Hepatocyte (in vitro differentiated cells): ENCODE measurements at regions not wholly inside any gene's neighbourhood (a gene's known extent, or its start where the extent isn't known, plus 50 kb on each side); places are given as distances from the start of the nearest gene placed in this dataset.
"Not testable (repeated sequence)": the region's sequence is repeated elsewhere in the genome, so short reads cannot be mapped to it uniquely, and the experiment has no call there.

Experiments
- DNase-seq: peaks from one replicate; pipeline ENCODE4 v3.0.0-alpha.2; 2016; ENCODE audit warnings: low spot score
- H2AFZ ChIP-seq: fragments of 200-600 bp; sonication (generic); 2 replicates; pipeline ENCODE4 v1.6.0; 2016; ENCODE audit warnings: antibody characterized with exemption, mild to moderate bottlenecking
- H3K27ac ChIP-seq: fragments of 200-600 bp; sonication (generic); 2 replicates; pipeline ENCODE4 v1.5.1; 2016; ENCODE audit warnings: mild to moderate bottlenecking
- H3K27me3 ChIP-seq: fragments of 200-600 bp; sonication (generic); 2 replicates; pipeline ENCODE4 v1.6.1; 2016
- H3K36me3 ChIP-seq: fragments of 200-600 bp; sonication (generic); replicated peaks from 2 replicates; pipeline ENCODE4 v1.5.1; 2016; ENCODE audit warnings: low read depth; ENCODE audit not compliant: insufficient read depth
- H3K4me1 ChIP-seq: fragments of 200-600 bp; sonication (generic); 2 replicates; pipeline ENCODE4 v1.5.1; 2016; ENCODE audit warnings: mild to moderate bottlenecking, moderate library complexity; ENCODE audit not compliant: insufficient read depth
- H3K4me2 ChIP-seq: fragments of 200-600 bp; sonication (generic); 2 replicates; pipeline ENCODE4 v1.6.0; 2016
- H3K4me3 ChIP-seq: fragments of 200-600 bp; sonication (generic); 2 replicates; pipeline ENCODE4 v1.5.1; 2016; ENCODE audit warnings: mild to moderate bottlenecking
- H3K79me2 ChIP-seq: fragments of 200-600 bp; sonication (generic); 2 replicates; pipeline ENCODE4 v1.6.0; 2017; ENCODE audit warnings: mild to moderate bottlenecking
- H3K9me2 ChIP-seq: fragments of 200-600 bp; sonication (generic); replicated peaks from 2 replicates; pipeline ENCODE4 v1.6.0; 2017; ENCODE audit warnings: mild to moderate bottlenecking; ENCODE audit not compliant: insufficient read depth
- H3K9me3 ChIP-seq: fragments of 200-600 bp; sonication (generic); 2 replicates; pipeline ENCODE4 v1.5.1; 2016; ENCODE audit warnings: low read depth, mild to moderate bottlenecking
- H4K20me1 ChIP-seq: fragments of 200-600 bp; sonication (generic); 2 replicates; pipeline ENCODE4 v1.6.0; 2016; ENCODE audit warnings: mild to moderate bottlenecking; ENCODE audit not compliant: insufficient read depth, poor library complexity, severe bottlenecking
- EZH2 ChIP-seq: fragments of 200-600 bp; sonication (generic); IDR thresholded peaks from 2 replicates; pipeline ENCODE4 v1.6.1; 2016; ENCODE audit warnings: antibody characterized with exemption, mild to moderate bottlenecking, borderline replicate concordance
- EZH2phosphoT487 ChIP-seq: fragments of 200-600 bp; sonication (generic); IDR thresholded peaks from one replicate; pipeline ENCODE4 v1.6.1; 2018; ENCODE audit warnings: antibody characterized with exemption, mild to moderate bottlenecking, low read depth, moderate library complexity; ENCODE audit not compliant: unreplicated experiment, severe bottlenecking
- WGBS: methylation state at CpG from one replicate; pipeline ENCODE4 v1.1.6; 2016; ENCODE audit warnings: low lambda C conversion rate; ENCODE audit errors: missing lambda C conversion rate; 5-methylcytosine and 5-hydroxymethylcytosine counted together
- TF ChIP-seq, protein P1 (sequence below): fragments of 200-600 bp; sonication (generic); IDR thresholded peaks from 2 replicates; pipeline ENCODE4 v1.5.1; 2016; ENCODE audit warnings: antibody characterized with exemption, mild to moderate bottlenecking; ENCODE audit not compliant: poor library complexity

- Histone ChIP-seq H3K27ac (no peak overlapping the region), H3K27me3 (no peaks in the 10 kb centered on the region), H3K36me3 (no peaks in the 10 kb centered on the region), H3K9me3 (no peaks in the 10 kb centered on the region), H3K4me2 (no peak overlapping the region), H4K20me1 (no peaks in the 10 kb centered on the region), H3K4me1 (no peaks in the 10 kb centered on the region), H3K9me2 (no peaks in the 10 kb centered on the region), H3K4me3 (no peak overlapping the region), H3K79me2 (no peaks in the 10 kb centered on the region), H2AFZ (no peak overlapping the region)
- DNase-seq: no peak
- no peak for TF ChIP-seq EZH2
- TF ChIP-seq, protein P1, sequence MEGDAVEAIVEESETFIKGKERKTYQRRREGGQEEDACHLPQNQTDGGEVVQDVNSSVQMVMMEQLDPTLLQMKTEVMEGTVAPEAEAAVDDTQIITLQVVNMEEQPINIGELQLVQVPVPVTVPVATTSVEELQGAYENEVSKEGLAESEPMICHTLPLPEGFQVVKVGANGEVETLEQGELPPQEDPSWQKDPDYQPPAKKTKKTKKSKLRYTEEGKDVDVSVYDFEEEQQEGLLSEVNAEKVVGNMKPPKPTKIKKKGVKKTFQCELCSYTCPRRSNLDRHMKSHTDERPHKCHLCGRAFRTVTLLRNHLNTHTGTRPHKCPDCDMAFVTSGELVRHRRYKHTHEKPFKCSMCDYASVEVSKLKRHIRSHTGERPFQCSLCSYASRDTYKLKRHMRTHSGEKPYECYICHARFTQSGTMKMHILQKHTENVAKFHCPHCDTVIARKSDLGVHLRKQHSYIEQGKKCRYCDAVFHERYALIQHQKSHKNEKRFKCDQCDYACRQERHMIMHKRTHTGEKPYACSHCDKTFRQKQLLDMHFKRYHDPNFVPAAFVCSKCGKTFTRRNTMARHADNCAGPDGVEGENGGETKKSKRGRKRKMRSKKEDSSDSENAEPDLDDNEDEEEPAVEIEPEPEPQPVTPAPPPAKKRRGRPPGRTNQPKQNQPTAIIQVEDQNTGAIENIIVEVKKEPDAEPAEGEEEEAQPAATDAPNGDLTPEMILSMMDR: no peak
- TF ChIP-seq EZH2phosphoT487: no peak
- WGBS: 98% methylated on average over 3 of the region's 3 CpGs
Observed at GRCh38 chr18:56444201-56444600, 194.2 kb downstream of the TXNL1 start.

DNA sequence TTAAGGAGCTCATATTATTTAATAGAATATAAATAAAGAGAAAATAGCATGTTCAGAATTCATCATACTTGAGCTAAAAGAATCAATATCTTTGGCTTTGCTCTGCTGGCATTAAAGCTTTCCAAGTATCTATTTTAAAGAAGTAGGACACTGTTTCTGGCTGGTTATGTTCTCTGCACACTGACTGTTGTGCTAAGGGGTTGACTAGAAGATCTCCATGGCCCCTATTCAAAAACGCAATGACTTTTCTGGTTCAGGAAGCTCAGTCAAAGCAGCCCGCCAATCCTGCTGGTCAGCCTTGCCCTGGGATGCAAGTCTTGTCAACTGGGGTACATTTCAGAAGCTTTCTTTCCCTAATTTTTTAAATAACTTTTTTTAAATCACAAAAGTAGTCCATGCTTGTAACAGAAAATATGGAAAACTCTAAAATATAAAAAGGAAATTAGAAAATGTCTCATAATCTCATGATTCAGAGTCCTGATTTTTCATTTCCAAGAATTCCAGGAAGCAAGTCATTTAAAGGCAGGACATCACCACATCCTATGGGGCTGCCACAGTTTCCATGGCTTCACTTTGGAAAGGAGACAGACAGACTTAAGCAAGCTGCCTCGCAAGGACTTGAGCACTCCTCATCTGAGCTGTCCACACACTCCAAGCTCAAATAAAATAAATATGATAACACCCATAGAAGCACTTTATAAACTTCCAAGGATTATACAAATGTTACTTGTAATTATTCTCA is 195.1 kb downstream of the TXNL1 start:
- no peaks in the 10 kb centered on the region for H4K20me1 ChIP-seq
- H3K27me3 ChIP-seq: no peaks in the 10 kb centered on the region
- no peaks in the 10 kb centered on the region for H3K9me2 ChIP-seq
- H3K27ac ChIP-seq: no peak overlapping the region
- H3K9me3 ChIP-seq: no peaks in the 10 kb centered on the region
- DNase-seq: no peak
- H2AFZ ChIP-seq: no peak overlapping the region
- no peaks in the 10 kb centered on the region for H3K36me3 ChIP-seq
- WGBS: 92% methylated on average over 3 of the region's 3 CpGs
- no peaks in the 10 kb centered on the region for H3K79me2 ChIP-seq
- no peaks in the 10 kb centered on the region for H3K4me1 ChIP-seq
- no peak overlapping the region for H3K4me3 ChIP-seq
- TF ChIP-seq EZH2: no peak
- TF ChIP-seq EZH2phosphoT487: no peak
- TF ChIP-seq, protein P1: no peak
- H3K4me2 ChIP-seq: no peak overlapping the region

DNA sequence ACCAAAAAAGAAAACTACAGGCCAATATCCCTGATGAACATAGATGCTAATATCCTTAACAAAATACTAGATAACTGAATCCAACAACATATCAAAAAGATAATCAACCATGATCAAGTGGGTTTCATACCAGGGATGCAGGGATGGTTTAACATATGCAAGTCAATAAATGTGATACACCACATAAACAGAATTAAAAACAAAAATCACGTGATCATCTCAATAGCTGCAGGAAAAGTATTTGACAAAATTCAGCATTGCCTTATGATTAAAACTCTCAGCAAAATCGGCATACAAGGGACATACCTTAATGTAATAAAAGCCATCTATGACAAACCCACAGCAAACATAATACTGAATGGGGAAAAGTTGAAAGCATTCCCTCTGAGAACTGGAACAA is 199.9 kb downstream of the TXNL1 start:
- H2AFZ ChIP-seq, H3K79me2 ChIP-seq, H3K4me2 ChIP-seq, H3K9me2 ChIP-seq, H3K9me3 ChIP-seq, H3K27ac ChIP-seq, H4K20me1 ChIP-seq, H3K4me1 ChIP-seq, H3K36me3 ChIP-seq, H3K27me3 ChIP-seq, DNase-seq, H3K4me3 ChIP-seq: not testable (repeated sequence)
- WGBS: 95% methylated on average over 2 of the region's 2 CpGs

- no peaks in the 10 kb centered on the region for H3K79me2 ChIP-seq
- no peak overlapping the region for H3K27ac ChIP-seq
- no peaks in the 10 kb centered on the region for H3K9me3 ChIP-seq
- TF ChIP-seq EZH2 (no peak), EZH2phosphoT487 (no peak)
- TF ChIP-seq, protein P1: no peak
- H3K27me3 ChIP-seq: no peaks in the 10 kb centered on the region
- no peaks in the 10 kb centered on the region for H3K36me3 ChIP-seq
- no peak for DNase-seq
- H3K4me2 ChIP-seq: no peak overlapping the region
- H3K4me1 ChIP-seq: no peaks in the 10 kb centered on the region
- no peaks in the 10 kb centered on the region for H4K20me1 ChIP-seq
- no peak overlapping the region for H2AFZ ChIP-seq
- H3K9me2 ChIP-seq: no peaks in the 10 kb centered on the region
- no peak overlapping the region for H3K4me3 ChIP-seq
- WGBS: 43% methylated on average over 1 of the region's 1 CpG
Observed at GRCh38 chr18:56436651-56437050, 201.7 kb downstream of the TXNL1 start.
